HG03135 (cell line): ENCODE measurements at regions not wholly inside any gene's neighbourhood (a gene's known extent, or its start where the extent isn't known, plus 50 kb on each side); places are given as distances from the start of the nearest gene placed in this dataset.

Experiments
- ATAC-seq: cut with Tn5 transposase; IDR thresholded peaks from one replicate; pipeline ENCODE4 v1.9.1; 2021; ENCODE audit warnings: mild to moderate bottlenecking, moderate library complexity; ENCODE audit not compliant: unreplicated experiment

DNA sequence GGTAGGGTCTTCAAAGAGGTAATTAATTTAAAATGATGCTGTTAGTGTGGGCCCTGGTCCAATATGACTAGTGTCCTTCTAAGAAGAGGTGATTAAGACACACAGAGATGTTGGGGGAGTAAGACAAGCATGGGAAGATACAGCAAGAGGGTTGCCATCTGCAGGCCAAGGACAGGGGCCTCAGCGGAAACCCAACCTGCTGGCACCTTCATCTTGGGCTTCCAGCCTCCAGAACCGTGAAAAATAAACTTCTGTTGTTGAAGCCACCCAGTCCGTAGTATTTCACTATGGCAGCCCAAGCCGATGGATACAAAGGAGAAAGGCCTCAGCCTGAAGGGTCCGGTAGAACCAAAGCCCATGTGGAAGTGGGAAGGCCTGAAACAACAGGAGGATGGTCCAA, 161.7 kb upstream of the UBE2E1 start:
- no peak for ATAC-seq

DNA sequence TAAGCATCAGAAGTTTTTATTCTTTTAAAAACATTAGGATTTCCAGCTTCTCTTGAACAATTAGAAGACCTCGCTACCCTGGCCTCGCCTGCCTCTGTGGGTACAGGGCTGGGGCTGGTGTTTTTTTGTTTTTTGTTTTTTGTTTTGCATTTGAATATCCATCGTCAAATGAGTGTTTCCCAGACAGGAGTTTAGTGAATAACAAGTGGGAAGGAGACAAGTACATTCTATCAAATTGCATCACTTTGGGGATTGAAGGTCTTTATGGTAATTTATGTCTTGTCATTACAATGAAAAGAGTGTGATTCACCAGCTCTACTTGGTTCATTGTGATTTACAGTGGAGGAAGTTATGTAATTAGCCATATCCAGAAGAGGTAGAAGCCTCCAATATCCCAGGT, 161.1 kb upstream of the UBE2E1 start:
- no peak for ATAC-seq

DNA sequence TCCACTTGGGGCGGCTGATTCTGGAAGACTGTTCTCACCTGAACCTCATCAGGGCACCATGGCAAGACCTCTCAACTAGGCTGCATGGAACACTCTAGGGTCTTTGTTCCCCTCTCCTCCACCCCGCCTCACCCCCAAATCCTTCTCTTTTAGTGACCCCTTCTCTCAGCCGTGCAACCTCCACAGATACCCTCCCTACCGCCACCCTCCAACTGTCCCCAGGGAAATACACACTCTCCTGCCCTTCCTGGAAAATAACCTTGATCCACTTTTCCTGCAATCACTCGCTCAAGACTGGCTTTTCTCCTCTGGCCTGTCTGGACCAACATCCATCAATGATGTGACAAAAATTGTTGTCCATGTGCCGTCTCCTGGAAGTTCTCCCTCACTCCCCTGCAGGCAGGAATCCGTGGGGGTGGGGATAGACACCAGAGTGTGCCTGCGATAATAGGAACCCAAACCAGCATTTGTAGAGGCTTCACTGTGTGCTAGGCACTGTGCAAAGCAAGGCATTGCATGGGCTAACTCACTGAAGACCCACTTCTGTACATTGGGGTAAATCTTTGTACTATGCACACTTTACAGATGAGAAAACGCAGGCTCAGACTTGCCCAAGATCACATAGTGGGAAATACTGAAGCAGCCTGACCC, 160.1 kb upstream of the UBE2E1 start:
- ATAC-seq, result no peak

DNA sequence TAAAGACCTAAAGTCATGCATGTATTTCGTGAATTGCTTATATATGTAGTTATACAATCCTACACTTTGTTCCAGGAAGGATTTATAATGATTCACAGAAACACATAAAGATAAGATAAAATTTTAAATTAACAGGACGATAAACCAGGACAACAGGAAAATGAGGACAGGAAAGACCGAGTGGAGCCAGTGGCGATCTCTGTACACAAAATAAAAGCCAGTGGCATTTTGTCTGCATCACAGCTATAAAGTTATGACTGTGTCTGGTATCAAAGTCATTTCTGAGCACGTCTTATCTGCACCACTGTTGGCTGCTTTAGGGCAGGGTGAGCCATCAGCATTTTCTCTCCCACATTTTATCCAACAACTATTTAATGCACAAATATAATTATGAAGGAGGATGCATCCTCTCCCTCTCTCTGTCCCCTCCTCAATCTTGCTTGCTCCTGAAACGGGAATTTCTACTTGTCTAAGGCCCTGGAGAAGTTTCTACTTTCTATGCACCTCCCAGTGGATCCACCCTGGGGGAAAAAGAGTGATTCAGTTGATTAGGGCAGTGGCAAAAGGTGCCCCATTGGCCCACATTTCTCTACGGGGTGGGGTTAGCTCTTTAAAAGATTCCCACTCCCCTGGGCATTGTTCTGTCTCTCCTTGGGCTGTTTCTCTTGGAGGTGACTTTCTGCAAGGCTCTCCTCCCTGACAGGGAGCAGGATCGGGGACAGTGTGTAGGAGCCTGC, 159.4 kb upstream of the UBE2E1 start:
- no peak for ATAC-seq

DNA sequence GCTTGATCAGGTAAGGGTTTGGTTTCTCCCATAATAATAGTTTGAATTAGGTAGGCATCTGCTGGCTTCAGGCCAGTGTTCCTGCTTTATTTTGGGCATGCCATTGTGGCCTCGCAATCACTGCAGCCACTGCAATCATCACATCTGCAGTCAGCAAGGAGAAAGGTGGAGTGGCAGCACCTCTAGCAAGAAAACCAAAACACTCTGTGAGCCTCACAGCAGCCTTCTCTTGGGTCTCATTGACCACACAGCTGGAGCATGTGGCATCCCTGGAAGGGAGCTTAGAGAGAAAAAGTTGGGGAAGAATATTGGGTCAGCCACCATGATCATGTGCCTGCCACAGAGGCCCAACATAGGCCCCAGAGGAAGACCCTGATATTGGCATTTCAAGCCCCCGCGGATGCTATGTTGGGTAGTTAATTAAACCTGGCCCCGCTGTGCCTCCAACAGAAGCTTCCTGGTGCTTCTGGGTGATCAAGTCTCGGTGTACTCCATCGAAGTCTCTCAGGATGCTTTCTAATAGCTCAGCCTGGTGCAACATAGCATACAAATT, 158.0 kb upstream of the UBE2E1 start:
- no peak for ATAC-seq

DNA sequence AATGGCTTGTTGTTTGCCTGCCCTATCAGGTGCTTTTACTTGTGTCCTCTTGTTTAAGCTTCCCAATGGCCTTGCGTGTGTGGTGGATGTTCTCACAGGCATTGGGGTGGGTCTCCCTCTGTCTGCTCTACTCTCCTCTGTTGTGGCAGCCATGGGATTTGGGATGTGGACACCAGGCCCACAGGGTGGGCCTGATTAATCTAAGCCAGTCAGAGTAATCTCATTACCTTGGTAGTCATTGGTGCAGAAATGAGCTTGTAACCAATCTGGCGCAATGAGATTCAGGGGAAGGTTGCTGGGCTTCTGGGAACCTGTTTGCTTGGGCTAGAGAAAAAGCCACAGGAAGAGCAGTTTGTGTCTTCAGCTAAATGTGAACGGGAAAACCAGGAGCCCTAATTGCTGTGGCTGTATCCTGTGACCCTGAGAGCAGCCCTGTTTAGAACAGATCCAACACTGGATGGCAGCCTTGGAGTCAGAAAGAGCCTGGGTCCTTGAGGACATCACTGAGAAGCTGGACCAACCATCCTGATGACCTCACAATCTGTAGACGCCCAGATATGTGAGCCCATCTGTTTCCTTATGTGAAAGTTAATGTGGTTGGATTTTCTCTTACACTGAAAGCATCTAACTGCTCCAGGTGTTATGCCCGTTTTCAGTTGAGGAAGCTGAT, 157.3 kb upstream of the UBE2E1 start:
- no peak for ATAC-seq

DNA sequence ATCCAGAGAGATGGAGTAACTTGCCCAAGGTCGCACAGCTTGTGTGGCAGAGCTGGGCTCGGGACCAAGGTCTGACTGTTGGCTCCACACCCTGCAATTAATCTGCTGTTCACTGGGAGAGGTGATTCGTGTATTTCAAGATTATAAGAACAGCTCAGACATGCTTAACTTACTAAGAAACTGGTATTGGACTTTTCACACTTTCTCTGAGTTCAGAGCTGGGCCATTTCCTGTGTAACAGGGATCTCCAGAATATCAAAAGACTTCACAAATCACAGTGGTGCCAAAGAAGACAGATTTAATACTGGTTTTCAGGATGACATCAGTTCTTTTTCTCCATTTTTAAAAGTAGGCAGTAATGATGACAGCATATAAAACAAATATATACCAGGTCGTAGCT, 156.8 kb upstream of the UBE2E1 start:
- ATAC-seq, result no peak

DNA sequence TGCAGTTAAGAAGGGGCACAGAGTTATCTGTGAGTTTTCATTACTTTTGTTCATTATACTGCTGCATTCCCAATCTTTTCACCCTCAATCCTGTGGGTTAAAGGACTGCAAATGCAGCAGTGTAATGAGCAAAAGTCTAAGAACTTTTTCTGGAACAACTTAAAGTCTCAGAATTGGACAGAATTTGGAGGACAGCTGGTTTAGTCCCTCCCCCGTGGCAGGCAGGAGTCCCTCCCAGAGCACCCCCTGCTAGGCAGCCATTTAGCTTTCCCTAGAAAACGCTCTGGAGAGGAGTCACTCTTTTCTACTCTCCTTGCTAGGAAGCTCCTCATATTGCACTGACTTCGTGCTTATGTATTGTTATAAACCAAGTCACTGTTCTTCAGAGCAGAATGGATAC, 156.3 kb upstream of the UBE2E1 start:
- ATAC-seq, result no peak

DNA sequence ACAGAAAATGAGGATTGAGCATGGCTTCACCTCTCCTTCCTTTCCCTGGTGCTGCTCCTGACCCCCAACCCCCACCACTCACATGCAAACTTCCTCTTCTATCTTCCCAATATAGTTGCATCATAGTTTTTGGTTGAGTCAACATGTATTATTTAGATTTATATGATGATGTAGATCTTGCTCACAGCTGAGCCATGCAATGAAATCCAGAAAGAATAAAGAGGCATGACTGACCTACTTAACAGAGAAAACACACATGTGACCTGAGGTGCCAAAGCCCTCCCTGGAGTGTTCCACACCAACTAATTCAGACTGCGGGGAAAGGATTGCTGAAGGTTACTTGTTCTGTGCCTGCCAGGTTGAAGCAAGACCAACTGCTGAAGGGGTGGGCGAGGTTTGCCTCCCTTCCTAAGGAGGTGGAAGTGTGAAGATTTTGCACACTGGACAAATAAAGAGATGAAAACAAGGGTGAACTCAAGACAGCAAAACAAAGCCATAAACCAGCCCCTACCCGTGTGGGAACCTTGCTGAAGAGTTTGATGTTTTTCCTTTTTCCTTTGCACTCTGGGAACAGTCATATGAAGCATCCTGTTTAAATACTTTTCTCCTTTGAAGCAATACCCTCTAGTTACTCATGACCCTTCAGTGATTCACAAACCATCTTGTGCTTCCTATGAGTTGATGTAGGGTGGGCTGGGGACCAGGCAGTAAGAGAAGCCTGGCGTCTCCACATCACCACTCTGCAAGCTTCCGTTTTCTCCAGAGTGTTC, 155.2 kb upstream of the UBE2E1 start:
- ATAC-seq, result no peak

DNA sequence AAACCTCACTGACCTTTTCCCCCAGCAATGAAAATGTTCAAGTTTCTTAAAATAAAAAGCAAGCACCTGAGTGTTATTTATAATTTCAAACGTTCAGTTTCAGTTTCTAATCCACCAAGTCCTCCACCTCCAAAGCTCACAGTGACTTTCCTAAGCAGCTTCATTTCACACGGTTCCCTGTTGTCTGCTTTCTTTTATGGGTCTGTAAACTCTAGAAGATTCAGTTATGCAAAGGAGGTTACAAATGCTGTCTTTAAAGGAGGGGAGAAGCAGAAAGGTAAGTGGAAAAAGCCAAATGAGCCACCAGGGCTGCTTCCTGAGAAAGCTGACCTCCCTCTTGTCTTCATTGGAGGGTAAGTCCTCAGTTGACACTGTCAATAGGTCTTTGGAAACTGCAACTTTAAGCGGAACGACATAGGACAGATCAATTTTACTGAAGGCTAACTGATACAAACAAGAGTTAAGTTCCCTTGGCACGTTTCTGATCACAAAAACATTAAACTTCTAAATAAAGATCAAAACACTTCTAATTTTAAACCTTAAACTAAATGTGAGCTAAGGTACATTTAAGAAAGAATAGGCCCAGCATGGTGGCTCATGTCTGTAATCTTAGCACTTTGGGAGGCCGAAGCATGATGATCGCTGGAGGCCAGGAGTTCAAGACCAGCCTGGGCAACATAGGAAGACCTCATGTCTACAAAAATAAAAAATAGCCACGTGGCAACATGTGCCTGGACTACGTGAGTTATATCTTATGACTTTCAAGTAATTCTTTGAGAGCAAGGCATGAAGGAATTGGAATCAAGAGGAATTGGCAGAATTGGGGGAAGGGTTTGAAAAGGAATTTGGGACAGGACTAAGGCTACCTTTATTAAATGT, 151.9 kb upstream of the UBE2E1 start:
- peak; percentile 91 for ATAC-seq

DNA sequence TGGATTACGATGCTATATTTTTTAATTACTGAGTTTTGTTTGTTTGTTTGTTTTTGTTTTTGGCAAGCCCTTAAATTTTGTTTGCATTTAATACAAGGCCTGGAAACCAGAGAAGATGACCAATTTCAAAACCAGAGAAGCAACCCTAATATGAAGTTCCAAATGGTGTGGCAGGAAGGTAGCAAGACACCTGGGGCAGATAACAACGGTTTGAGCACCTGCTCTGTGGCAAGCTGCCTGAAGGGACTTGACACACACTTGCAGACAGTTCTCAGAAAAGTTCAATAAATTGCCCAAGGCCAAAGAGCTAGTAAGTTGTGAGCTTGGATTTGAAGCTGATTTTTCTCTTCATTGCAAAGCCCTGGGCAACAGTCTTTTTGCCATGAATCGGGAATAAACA, 151.2 kb upstream of the UBE2E1 start:
- peak; percentile 35 for ATAC-seq

DNA sequence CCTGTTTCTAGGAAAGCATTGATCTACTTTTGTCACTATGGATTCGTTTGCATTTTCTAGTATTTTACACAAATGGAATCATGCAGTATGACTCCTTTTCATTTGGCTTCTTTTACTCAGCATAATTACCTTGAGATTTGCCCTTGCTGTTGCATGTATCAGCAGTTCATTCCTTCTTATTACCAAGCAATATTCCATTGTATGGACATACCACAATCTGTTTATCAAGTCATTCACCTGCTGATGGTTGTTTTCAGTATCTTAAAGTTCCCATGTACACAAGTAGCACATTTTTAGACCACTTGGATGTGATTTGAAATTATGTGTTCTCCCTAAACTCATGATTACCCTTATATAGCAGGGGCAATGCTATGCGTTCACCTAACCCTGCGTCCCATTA, 150.0 kb upstream of the UBE2E1 start:
- ATAC-seq, result no peak

DNA sequence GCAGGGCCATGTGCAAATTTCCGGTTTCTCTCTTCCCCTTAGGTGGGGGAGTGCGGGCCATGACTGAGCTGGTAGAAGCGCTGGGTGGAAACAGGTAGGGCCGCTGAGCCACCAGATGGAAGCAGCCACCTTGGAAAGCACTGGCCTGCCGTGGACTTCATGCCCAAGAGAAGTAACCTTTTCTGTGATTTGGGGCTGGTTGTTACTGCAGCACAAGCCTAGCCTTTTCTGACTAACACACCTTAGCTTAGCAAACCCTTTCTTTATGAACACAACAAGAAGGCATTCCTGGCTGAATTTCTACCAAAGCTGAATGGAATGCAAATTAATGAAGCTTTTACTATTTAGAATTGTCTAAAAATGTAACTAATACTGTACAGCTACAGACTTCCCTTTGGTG, 149.6 kb upstream of the UBE2E1 start:
- ATAC-seq, result no peak

DNA sequence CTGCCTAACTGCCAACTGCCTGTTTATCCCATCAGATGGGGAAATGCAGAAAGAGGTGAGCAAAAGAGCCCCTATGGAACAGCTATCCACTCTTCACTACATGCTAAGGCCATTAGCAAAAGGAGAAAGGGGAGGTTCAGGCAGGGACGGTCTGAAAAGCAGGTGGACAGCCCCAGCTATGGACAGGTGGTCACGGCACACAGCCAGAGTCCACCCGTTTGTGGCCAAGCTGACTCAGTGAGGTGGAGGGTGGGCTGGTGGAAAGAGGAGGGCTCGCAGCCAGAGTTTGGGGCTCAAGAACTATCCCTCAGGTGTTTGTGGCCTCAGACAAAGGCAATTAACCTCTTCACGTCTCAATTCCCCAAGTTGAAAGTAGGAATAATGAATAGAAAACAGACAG, 148.9 kb upstream of the UBE2E1 start:
- no peak for ATAC-seq

DNA sequence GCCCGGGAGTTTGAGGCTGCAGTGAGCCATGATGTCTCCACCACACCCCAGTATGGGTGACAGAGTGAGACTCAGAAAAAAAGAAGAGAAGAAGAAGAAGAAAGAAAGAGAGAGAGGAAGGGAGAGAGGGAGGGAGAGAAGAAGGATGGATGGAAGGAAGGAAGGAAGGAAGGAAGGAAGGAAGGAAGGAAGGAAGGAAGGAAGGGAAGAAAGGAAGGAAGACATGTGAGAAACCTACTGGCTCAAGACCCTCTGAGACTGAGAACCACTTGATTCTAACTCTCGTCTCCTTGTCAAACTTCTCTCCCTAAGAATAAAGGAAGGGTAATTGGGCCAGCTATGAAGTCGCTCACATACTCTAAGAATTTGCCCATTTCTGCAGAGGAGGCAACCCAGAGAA, 148.1 kb upstream of the UBE2E1 start:
- ATAC-seq, result no peak

DNA sequence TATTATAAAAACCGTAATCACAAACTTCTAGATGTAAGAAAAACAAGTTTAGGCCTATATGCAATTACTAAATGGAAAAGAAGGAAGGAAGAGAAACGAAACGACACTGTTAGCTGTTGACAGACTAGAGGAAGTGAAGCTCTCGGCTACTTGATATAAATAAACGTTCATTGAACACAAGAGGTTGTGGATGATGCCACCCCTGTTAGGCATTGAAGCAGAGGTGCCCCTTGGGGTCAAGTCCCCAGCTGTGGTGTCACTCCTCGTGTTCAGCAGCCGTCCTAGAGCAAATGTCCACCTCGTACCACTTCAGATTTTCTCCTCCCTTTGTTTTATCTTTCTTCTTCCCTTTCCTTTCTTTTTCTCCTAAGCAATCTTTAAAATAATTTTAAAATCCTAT, 146.5 kb upstream of the UBE2E1 start:
- ATAC-seq, result peak; percentile 67

DNA sequence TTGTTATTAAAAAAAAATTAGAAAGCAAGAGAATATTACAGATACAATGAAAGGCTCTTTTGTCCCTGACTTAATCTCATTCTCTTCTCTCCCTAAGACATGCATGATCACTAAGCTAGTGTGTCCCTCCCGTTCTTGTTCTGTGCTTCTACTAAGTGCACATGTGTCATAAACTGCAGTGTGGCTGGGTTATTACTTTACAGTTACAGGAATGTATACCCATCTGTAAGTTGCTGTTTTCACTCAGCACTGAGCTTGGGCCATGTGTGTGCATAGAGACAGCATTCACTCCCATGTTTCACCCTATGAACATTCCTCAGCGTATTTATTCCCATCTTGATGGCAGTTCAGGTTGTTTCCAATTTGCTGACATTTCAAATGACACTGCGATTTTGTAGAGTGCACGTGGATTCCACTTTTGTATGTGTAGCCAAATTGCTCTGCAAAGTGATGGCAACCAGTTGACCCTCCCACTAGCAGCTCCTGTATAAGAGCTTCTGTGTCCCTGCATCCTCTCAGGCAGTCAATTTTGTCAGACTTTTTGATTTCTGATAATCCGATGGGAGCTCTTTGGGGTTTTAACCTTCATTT, 145.8 kb upstream of the UBE2E1 start:
- ATAC-seq, result no peak

DNA sequence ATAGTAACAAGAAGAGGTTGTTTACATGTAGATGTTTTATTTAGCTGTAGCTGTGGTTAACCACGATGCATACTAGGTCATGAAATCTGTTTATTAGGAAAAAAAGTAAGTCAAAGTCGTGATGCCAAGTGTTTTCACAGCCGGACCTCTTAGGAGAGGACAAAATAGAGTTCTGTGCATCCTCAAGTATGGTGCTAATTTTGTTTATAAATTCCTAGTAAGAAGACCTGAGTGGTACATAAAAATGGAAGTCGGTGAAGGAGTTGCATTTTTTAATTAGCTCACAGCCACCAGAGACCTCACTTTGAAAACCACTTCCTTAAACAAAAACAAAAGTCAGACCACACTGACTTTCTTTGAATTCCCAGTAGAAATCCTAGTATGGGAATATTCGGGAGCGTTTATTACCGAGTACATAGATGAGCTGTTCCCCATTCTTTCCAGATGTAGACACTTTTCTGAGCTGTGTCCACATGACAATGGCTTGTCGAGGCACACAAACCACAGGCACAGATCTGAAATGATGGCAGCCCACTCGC, 143.6 kb upstream of the UBE2E1 start:
- no peak for ATAC-seq

DNA sequence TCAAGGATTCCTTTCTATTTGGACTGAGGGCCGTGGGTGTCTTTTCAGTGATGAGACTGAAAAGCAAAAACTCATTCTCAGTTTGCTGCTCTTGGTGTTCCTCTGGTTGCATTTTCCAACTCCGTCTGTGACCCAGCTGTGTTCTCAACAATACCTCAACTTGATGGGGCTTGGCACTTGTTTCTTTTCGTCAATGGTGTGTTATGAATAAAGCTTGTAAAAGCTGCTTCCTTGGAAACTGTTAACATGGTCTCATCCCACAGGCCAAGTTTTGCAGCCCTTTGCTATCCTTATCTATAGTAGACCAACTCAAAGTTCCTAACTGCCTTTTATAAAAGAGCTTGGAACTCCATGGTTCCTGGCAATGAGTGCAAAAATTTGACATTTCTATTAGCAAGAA, 142.5 kb upstream of the UBE2E1 start:
- ATAC-seq, result no peak
